GM23338 (cell line): ENCODE measurements at regions not wholly inside any gene's neighbourhood (a gene's known extent, or its start where the extent isn't known, plus 50 kb on each side); places are given as distances from the start of the nearest gene placed in this dataset.
"Not testable (repeated sequence)": the region's sequence is repeated elsewhere in the genome, so short reads cannot be mapped to it uniquely, and the experiment has no call there.

ENCODE experiments used
- ATAC-seq: fragments of 200-7000 bp; cut with Tn5 transposase; 3 replicates; pipeline ENCODE4 v1.9.1; 2020
- DNase-seq: peaks from one replicate; pipeline ENCODE4 v3.0.0-alpha.2; 2015; ENCODE audit warnings: low spot score
- H2AFZ ChIP-seq: fragments of 200-600 bp; sonication (generic); 2 replicates; pipeline ENCODE4 v1.8.0; 2016; ENCODE audit warnings: antibody characterized with exemption, mild to moderate bottlenecking, moderate library complexity
- H3F3A ChIP-seq: fragments of 200-600 bp; sonication (generic); replicated peaks from 2 replicates; pipeline ENCODE4 v1.8.0; 2017; ENCODE audit warnings: antibody characterized with exemption, mixed run types, low read depth
- H3K27ac ChIP-seq: fragments of 200-600 bp; sonication (generic); 2 replicates; pipeline ENCODE4 v1.6.1; 2016; ENCODE audit warnings: low read depth
- H3K27me3 ChIP-seq: fragments of 200-600 bp; sonication (generic); 2 replicates; pipeline ENCODE4 v1.8.0; 2016; ENCODE audit warnings: mild to moderate bottlenecking, mixed run types, moderate library complexity; ENCODE audit not compliant: insufficient read depth
- H3K36me3 ChIP-seq: fragments of 200-600 bp; sonication (generic); 2 replicates; pipeline ENCODE4 v1.8.0; 2016; ENCODE audit warnings: mild to moderate bottlenecking; ENCODE audit not compliant: insufficient read depth
- H3K4me1 ChIP-seq: fragments of 200-600 bp; sonication (generic); 2 replicates; pipeline ENCODE4 v1.8.0; 2016; ENCODE audit warnings: mild to moderate bottlenecking, moderate library complexity; ENCODE audit not compliant: insufficient read depth
- H3K4me2 ChIP-seq: fragments of 200-600 bp; sonication (generic); 2 replicates; pipeline ENCODE4 v1.7.1; 2017; ENCODE audit warnings: mixed run types
- H3K4me3 ChIP-seq: fragments of 200-600 bp; sonication (generic); 2 replicates; pipeline ENCODE4 v1.6.1; 2016; ENCODE audit warnings: mixed run types
- H3K79me2 ChIP-seq: fragments of 200-600 bp; sonication (generic); replicated peaks from 2 replicates; pipeline ENCODE4 v1.8.0; 2017; ENCODE audit warnings: mild to moderate bottlenecking; ENCODE audit not compliant: insufficient read depth
- H3K9me2 ChIP-seq: fragments of 200-600 bp; sonication (generic); 2 replicates; pipeline ENCODE4 v1.8.0; 2017; ENCODE audit not compliant: insufficient read depth
- H4K20me1 ChIP-seq: fragments of 200-600 bp; sonication (generic); replicated peaks from 2 replicates; pipeline ENCODE4 v1.8.0; 2017; ENCODE audit warnings: mild to moderate bottlenecking; ENCODE audit not compliant: insufficient read depth
- H3K27ac Mint-ChIP-seq: 2 replicates; pipeline ENCODE4 v1.8.0; 2020; ENCODE audit warnings: inconsistent platforms, mild to moderate bottlenecking, moderate library complexity, mixed read lengths
- H3K27me3 Mint-ChIP-seq: 3 replicates; pipeline ENCODE4 v1.8.0; 2022; ENCODE audit warnings: low read depth, mild to moderate bottlenecking, moderate library complexity, mixed read lengths, inconsistent platforms; ENCODE audit not compliant: insufficient read depth, poor library complexity
- H3K36me3 Mint-ChIP-seq: 3 replicates; pipeline ENCODE4 v1.8.0; 2021; ENCODE audit warnings: low read depth, mild to moderate bottlenecking, inconsistent platforms, moderate library complexity, mixed read lengths
- H3K4me1 Mint-ChIP-seq: 3 replicates; pipeline ENCODE4 v1.8.0; 2020; ENCODE audit warnings: mild to moderate bottlenecking, inconsistent platforms, mixed read lengths
- H3K4me3 Mint-ChIP-seq: 3 replicates; pipeline ENCODE4 v1.8.0; 2021; ENCODE audit warnings: moderate library complexity, mild to moderate bottlenecking, inconsistent platforms, mixed read lengths
- H3K9me3 Mint-ChIP-seq: 3 replicates; pipeline ENCODE4 v1.8.0; 2020; ENCODE audit warnings: moderate library complexity, mild to moderate bottlenecking, inconsistent platforms, mixed read lengths
- CREB1 ChIP-seq: fragments of 250-450 bp; sonication (Bioruptor Pico); IDR thresholded peaks from 2 replicates; pipeline ENCODE4 v1.5.0; 2020; ENCODE audit warnings: low read depth, mild to moderate bottlenecking, moderate library complexity
- EZH2 ChIP-seq: fragments of 200-600 bp; sonication (generic); IDR thresholded peaks from one replicate; pipeline ENCODE4 v1.8.0; 2017; ENCODE audit warnings: antibody characterized with exemption, mild to moderate bottlenecking, low read depth; ENCODE audit not compliant: unreplicated experiment
- JUNB ChIP-seq: IDR thresholded peaks from one replicate; pipeline ENCODE4 v1.6.1; 2016; ENCODE audit warnings: antibody characterized with exemption; ENCODE audit not compliant: unreplicated experiment
- POLR2AphosphoS5 ChIP-seq: IDR thresholded peaks from 2 replicates; pipeline ENCODE4 v1.6.1; 2016; ENCODE audit warnings: antibody characterized with exemption, low read depth
- TF ChIP-seq, protein P1 (sequence below): IDR thresholded peaks from 2 replicates; pipeline ENCODE4 v1.6.1; 2016; ENCODE audit warnings: antibody characterized with exemption

DNA sequence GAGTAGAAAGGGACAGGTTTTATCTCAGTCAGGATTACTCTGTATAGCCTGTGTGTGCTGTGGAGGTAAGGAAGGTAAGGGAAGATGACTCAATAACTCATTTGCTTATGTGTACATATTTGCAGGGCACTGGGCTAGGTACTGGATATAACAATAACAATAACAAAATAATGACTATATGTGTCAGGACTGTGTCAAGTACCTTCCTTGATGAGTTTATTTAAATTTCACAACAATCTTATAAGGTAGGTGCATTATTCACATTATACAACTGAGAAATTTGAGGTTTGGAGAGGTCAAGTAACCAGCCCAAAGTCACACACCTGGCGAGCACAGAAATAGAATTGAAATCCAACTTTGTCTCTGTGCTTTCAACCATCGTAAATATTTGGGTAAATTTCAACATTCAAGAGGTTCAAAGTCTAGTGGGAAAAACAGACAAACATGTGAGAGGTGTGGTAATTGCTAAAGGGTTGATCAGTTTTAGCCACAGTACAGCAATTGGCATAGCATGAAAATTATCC is 131.8 kb downstream of the APIP start:
- Histone ChIP-seq H3K9me2 (no peaks in the 10 kb centered on the region), H4K20me1 (no peaks in the 10 kb centered on the region), H3K27ac (no peak overlapping the region), H3K36me3 (no peaks in the 10 kb centered on the region), H3K4me3 (no peak overlapping the region), H3K4me2 (no peak overlapping the region), H3F3A (no peaks in the 10 kb centered on the region), H3K4me1 (no peaks in the 10 kb centered on the region), H3K79me2 (no peaks in the 10 kb centered on the region), H2AFZ (no peak overlapping the region), H3K27me3 (no peaks in the 10 kb centered on the region)
- TF ChIP-seq JUNB (no peak), POLR2AphosphoS5 (no peak)
- TF ChIP-seq, protein P1, sequence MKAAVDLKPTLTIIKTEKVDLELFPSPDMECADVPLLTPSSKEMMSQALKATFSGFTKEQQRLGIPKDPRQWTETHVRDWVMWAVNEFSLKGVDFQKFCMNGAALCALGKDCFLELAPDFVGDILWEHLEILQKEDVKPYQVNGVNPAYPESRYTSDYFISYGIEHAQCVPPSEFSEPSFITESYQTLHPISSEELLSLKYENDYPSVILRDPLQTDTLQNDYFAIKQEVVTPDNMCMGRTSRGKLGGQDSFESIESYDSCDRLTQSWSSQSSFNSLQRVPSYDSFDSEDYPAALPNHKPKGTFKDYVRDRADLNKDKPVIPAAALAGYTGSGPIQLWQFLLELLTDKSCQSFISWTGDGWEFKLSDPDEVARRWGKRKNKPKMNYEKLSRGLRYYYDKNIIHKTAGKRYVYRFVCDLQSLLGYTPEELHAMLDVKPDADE = no peak
- Mint-ChIP-seq H3K4me1 (no peaks in the 10 kb centered on the region), H3K4me3 (no peak overlapping the region), H3K36me3 (no peaks in the 10 kb centered on the region; the same call in 2 of the 3 replicates), H3K27me3 (no peaks in the 10 kb centered on the region), H3K9me3 (no peaks in the 10 kb centered on the region; the same call in 2 of the 3 replicates), H3K27ac (no peak overlapping the region)
- no peak for ATAC-seq
- DNase-seq = no peak

DNA sequence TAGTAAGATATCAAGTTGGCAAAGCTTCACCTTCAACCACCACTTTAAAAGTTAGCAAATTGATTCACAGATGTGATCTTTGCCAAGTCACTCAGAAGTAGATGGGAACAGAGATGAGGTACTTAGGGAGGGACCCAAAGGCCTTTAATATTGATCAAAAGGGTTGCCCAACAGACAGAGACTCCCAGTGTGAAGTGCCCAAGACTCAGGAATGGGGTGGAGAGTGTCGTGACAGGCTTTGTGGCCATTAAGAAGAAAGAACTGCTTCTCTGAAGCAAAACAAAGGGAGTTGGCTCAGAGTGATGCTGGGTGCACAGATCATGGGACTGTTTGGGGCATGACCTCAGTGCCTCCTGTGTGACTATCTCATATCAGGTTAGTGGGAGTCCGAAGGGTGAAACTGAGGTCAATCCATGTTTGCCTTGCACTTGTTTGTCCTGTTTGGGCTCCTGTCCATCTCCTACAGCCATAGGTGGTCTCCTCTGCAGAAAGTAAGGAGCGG is 132.3 kb downstream of the APIP start:
- H3K4me3 Mint-ChIP-seq = no peak overlapping the region
- no peak for DNase-seq

DNA sequence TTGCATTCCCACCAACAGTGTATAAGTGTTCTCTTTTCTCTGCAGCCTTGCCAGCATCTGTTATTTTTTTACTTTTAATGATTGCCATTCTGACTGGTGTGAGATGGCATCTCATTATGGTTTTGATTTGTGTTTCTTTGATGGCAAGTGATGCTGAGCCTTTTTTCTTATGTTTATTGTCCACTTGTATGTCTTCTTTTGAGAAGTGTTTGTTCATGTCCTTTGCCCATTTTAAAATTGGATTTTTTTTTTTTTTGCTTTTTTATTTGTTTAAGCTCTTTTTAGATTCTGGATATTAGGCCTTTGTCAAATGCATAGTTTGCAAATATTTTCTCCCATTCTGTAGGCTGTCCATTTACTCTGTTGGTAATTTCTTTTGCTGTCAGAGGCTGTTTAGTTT is 134.4 kb downstream of the APIP start:
- not testable (repeated sequence) for H3K27ac ChIP-seq, DNase-seq, H3K79me2 ChIP-seq, H3K4me1 ChIP-seq, H3F3A ChIP-seq, H2AFZ ChIP-seq, ATAC-seq, H3K4me1 Mint-ChIP-seq, H4K20me1 ChIP-seq, H3K4me2 ChIP-seq, H3K4me3 ChIP-seq, H3K9me2 ChIP-seq, H3K9me3 Mint-ChIP-seq, H3K27ac Mint-ChIP-seq, H3K4me3 Mint-ChIP-seq, H3K36me3 Mint-ChIP-seq, H3K36me3 ChIP-seq, H3K27me3 Mint-ChIP-seq, H3K27me3 ChIP-seq

More for the DNA sequence above, 132.3 kb downstream of the APIP start:
- no peak for ATAC-seq
- Histone ChIP-seq H3K4me1 (no peaks in the 10 kb centered on the region), H3K9me2 (no peaks in the 10 kb centered on the region), H2AFZ (no peak overlapping the region), H3F3A (no peaks in the 10 kb centered on the region), H3K27me3 (no peaks in the 10 kb centered on the region), H3K4me2 (no peak overlapping the region), H4K20me1 (no peaks in the 10 kb centered on the region), H3K36me3 (no peaks in the 10 kb centered on the region), H3K4me3 (no peak overlapping the region), H3K79me2 (no peaks in the 10 kb centered on the region), H3K27ac (no peak overlapping the region)
- Mint-ChIP-seq H3K27ac (no peak overlapping the region), H3K27me3 (no peaks in the 10 kb centered on the region), H3K36me3 (no peaks in the 10 kb centered on the region; the same call in 2 of the 3 replicates), H3K9me3 (no peaks in the 10 kb centered on the region; the same call in 2 of the 3 replicates), H3K4me1 (no peaks in the 10 kb centered on the region)
- TF ChIP-seq POLR2AphosphoS5 (no peak), EZH2 (no peak), CREB1 (CRISPR knock-in tag) (no peak)
